ENCODE measurements at regions not wholly inside any gene's neighbourhood (a gene's known extent, or its start where the extent isn't known, plus 50 kb on each side); places are given as distances from the start of the nearest gene placed in this dataset.

- POLR2A ChIA-PET = no interaction called here
- CTCF ChIA-PET = no interaction called here
- H3K4me3 ChIP-seq (ENCODE audit: low read depth, low read length) = no peak overlapping the region
- TF ChIP-seq, protein P1, sequence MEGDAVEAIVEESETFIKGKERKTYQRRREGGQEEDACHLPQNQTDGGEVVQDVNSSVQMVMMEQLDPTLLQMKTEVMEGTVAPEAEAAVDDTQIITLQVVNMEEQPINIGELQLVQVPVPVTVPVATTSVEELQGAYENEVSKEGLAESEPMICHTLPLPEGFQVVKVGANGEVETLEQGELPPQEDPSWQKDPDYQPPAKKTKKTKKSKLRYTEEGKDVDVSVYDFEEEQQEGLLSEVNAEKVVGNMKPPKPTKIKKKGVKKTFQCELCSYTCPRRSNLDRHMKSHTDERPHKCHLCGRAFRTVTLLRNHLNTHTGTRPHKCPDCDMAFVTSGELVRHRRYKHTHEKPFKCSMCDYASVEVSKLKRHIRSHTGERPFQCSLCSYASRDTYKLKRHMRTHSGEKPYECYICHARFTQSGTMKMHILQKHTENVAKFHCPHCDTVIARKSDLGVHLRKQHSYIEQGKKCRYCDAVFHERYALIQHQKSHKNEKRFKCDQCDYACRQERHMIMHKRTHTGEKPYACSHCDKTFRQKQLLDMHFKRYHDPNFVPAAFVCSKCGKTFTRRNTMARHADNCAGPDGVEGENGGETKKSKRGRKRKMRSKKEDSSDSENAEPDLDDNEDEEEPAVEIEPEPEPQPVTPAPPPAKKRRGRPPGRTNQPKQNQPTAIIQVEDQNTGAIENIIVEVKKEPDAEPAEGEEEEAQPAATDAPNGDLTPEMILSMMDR (IDR thresholded peaks at IDR 0.05; ENCODE audit: insufficient read depth, low read length, missing control alignments) = no peak
- DNase-seq (ENCODE audit: low read depth, low spot score) = no peak
Measured at GRCh38 chr2:128876986-128877983, 558.6 kb upstream of the HS6ST1 start.

- TF ChIP-seq, protein P1 (IDR thresholded peaks at IDR 0.05; ENCODE audit: insufficient read depth, low read length, missing control alignments) = no peak
- CTCF ChIA-PET = no interaction called here
- POLR2A ChIA-PET = no interaction called here
- H3K4me3 ChIP-seq (ENCODE audit: low read depth, low read length) = no peak overlapping the region
- no peak for DNase-seq (ENCODE audit: low read depth, low spot score)
Measured at GRCh38 chr2:128879161-128879560, 560.5 kb upstream of the HS6ST1 start.

- ChIA-PET CTCF (no interaction called here), POLR2A (no interaction called here)
- H3K4me3 ChIP-seq (ENCODE audit: low read depth, low read length) = no peak overlapping the region
- TF ChIP-seq, protein P1 (IDR thresholded peaks at IDR 0.05; ENCODE audit: insufficient read depth, low read length, missing control alignments) = no peak
- no peak for DNase-seq (ENCODE audit: low read depth, low spot score)
Measured at GRCh38 chr2:128894896-128895295, 576.2 kb upstream of the HS6ST1 start.

DNA sequence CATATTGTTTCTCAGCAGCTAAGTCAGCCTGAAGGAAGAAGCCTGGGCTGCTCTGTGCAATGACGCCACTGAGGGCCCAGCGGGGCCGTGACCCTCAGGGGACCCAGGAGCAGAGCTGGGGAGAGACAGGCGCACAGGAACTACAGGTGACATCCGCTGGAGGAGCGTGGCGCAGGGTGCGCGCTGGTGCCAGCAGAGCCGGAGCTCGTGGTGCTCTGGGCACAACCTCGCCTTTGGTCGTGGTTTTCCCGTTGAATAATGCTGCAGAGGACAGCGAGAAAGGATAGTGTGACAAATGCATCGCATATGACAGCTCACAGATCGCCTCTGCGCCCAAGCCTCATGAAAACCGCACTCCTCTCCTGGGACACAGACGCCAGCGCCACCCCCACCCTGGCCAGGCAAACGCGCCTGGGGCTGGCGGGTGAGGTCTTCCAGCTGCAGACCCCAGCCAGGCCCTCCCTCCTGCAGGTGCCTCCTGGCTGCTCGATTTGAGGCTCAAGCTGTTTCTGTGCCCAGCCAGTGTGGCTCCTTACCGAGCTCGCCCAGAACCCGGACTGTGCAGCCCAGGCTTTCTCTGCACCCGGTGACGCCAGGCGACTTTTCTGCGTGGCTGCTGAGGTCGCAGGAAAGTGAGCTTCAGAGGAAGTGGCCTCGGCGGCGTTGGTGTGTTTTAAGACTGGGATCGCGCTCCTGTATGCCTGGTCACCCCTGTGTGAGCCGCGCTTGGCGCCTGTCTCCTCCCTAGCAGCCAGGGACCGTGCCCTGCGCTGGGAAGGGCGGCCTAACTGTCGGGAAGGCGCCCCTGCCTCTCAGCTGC lies 583.1 kb upstream of the HS6ST1 start:
- no peak overlapping the region for H3K4me3 ChIP-seq (ENCODE audit: low read depth, low read length)
- ChIA-PET CTCF (no interaction called here), POLR2A (no interaction called here)
- no peak for DNase-seq (ENCODE audit: low read depth, low spot score)
- TF ChIP-seq, protein P1 (IDR thresholded peaks at IDR 0.05; ENCODE audit: insufficient read depth, low read length, missing control alignments) = no peak

DNA sequence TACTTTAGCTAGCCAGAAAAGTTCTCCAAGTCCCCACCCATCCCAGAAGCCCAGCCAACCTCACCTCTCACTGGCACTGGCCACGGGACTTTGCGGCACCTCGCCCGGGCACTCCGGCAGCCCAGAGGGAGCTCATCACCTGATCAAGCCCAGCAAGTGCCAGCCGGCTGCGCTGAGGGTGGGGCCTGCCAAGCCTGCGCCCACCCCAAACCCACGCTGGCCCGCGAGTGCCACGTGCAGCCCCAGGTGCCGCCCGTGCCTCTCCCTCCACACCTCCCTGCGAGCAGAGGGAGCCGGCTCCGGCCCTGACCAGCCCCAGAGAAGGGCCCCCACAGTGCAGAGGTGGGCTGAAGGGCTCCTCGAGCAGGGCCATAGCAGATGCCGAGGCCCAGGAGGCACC lies 585.0 kb upstream of the HS6ST1 start:
- ChIA-PET CTCF (no interaction called here), POLR2A (no interaction called here)
- TF ChIP-seq, protein P1 (IDR thresholded peaks at IDR 0.05; ENCODE audit: insufficient read depth, low read length, missing control alignments) = no peak
- no peak for DNase-seq (ENCODE audit: low read depth, low spot score)
- no peak overlapping the region for H3K4me3 ChIP-seq (ENCODE audit: low read depth, low read length)

- POLR2A ChIA-PET = no interaction called here
- CTCF ChIA-PET = no interaction called here
- TF ChIP-seq, protein P1 (IDR thresholded peaks at IDR 0.05; ENCODE audit: insufficient read depth, low read length, missing control alignments) = no peak
- H3K4me3 ChIP-seq (ENCODE audit: low read depth, low read length) = no peak overlapping the region
- no peak for DNase-seq (ENCODE audit: low read depth, low spot score)
Measured at GRCh38 chr2:128911276-128911675, 592.6 kb upstream of the HS6ST1 start.

Data from AG04449 (cell line).